HG02623 (cell line): ENCODE measurements at regions not wholly inside any gene's neighbourhood (a gene's known extent, or its start where the extent isn't known, plus 50 kb on each side); places are given as distances from the start of the nearest gene placed in this dataset.

Experiments used
- ATAC-seq: cut with Tn5 transposase; IDR thresholded peaks from one replicate; pipeline ENCODE4 v1.9.1; 2021; ENCODE audit warnings: moderate library complexity; ENCODE audit not compliant: unreplicated experiment

DNA sequence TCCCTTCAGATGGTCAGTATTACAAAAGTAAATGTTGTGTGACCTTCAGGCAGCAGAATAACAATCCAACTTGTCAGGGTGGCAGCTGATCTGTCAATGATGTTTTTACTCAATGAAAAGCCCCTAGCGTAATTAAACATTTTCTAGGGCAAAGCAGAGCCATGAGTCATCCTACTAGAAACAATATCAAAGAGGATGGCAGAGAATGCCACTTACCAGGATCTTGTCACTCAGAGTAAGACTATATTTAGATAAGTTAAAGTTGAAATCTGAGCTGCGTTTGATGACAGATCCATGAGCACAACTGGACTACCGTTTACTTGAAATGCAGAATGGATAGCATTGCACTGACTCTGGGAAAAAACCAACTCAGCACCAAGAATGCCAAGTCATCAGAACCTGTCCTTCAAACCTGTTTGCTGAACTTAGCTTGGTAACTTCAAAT is 612.6 kb upstream of the ACVR2A start:
- ATAC-seq: no peak

DNA sequence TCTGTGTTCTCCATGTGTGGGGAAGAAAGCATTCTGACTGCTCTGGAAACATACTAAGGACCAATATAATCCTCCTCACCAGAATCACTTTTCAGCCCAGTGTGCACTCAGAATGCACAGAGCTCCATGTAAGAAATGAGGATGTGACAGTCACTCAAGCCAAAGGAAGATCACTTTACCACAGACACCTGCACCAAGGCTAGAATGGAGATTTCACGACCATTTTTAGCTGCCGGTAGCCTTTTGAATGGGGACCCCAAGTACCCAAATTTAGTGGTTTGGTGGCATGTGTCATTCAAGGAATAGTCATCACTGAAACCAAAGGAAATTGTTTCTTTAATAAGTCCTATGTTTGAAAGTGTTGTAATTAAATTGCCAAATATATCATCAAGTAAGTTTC is 613.2 kb upstream of the ACVR2A start:
- peak; percentile 80 for ATAC-seq

DNA sequence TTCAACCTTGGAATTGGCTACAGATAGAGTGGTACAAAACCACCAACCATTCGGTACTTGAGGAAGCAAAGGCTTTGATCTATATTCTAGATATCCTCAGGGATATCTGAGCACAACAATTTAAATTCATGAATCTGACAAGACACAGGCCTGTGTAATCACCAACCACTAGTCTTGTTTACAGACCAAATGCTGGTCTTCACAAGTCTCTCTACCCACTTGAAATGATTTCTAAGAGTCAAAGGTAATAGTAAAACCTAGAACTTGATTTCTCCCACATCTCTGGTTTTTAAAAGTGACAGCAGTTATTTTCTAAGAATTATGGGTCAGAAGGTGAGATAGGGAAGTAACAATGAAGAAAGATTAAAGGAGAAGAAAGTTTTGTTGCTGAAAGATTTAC is 613.7 kb upstream of the ACVR2A start:
- ATAC-seq: no peak

DNA sequence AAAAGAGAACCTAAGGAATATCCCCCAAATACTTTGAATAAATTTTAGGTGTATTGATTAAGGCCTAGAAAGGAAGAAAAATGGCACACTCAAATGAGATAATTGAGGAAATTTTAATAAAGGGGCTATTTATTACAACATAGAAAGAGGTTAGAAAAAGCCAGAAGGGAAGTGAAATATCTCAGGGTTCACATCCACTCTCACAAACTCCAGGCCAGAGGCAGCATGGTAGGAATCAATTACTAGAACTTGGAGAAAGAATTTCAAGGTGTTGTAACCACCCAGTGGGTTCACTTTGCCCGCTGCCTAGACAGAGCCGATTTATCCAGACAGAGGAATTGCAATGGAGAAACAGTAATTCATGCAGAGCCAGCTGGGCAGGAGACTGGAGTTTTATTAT is 617.5 kb upstream of the ACVR2A start:
- no peak for ATAC-seq

DNA sequence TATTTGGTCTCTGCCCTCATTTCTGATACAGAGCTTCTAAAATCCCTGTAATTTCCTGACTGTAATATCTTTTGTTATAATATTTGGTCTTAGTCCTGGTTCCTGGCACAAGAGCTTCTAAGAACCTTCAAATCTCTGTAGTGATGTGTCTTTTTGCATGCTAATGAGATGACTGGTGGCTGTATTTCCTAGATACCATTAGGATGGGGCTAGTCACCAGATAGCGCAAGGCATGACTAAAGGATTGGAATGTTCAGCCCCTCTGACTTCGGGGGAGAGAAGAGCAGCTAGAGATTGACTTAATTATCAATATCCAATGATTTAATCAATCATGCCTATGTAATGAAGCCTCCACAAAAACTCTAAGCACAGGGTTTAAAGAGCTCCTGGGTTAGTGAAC is 620.8 kb upstream of the ACVR2A start:
- ATAC-seq: no peak

DNA sequence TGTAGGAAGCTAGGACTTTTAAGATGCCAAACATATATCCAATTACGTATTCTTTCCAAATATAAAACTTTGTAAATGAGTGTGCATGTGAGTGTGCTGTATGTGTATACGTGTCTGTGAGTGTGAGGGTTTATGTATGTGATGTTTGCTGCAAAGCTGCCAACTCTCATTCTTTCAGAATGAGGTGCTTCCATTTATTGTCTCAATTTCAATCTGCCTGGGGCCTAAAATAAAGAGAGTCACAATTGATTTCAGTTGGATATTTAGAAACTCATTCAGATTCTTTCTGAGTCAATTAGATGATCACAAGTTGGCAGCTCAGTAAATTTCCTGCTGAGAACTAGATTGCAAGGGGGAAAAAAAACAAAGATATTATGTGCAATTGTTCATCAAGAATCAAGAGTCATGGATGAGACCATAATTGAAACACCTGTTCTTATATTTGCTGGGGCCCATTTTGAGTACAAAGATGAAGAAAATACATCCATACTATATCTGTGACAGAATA is 621.2 kb upstream of the ACVR2A start:
- ATAC-seq: no peak

- ATAC-seq: peak; percentile 88
These were observed 621.7 kb upstream of the ACVR2A start for GRCh38 chr2:147223119-147223518.

GRCh38 chr2:147222506-147222905 is 622.3 kb upstream of the ACVR2A start:
- ATAC-seq: peak; percentile 49

- no peak for ATAC-seq
These were observed 629.9 kb upstream of the ACVR2A start for GRCh38 chr2:147214914-147215313.

- no peak for ATAC-seq
These were observed 633.3 kb upstream of the ACVR2A start for GRCh38 chr2:147211484-147211883.

GRCh38 chr2:147204102-147204501 is 640.7 kb upstream of the ACVR2A start:
- ATAC-seq: no peak

- no peak for ATAC-seq
These were observed 646.1 kb upstream of the ACVR2A start for GRCh38 chr2:147198651-147199171.

DNA sequence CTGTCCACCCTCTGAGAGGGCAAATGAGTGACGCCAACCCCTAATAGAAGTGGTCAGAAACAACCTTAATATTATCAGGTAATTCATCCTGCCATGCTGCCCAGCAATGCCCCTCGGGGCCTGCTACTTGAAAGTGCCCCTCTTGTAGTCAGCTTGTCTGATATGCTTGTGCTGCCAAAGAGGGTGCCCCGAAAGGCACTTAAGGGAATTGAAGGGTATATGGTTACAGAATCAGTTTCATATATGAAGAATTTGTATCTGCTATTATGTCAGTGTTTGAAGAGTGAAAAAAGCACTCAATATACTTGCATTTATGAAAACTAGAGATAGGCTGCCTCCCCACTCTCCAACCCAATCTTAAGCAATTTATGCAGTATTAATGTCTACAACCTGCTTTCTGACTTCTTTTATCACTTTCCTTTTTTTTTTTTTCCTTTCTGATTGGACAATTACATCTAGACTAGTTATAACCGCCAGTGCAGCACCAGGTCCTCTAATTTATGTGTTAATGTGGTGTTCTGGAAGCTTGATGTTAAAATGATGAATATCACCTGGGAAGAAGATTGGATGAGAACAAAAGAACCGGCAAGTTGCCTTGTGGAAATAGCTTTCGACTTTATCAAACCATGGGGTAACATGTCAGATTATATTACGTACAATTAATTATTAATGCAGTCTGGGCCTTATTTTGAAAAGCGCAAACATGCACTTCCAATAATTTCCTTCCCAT is 646.9 kb upstream of the ACVR2A start:
- ATAC-seq: no peak

GRCh38 chr2:147182260-147182659 is 662.6 kb upstream of the ACVR2A start:
- ATAC-seq: peak; percentile 77

DNA sequence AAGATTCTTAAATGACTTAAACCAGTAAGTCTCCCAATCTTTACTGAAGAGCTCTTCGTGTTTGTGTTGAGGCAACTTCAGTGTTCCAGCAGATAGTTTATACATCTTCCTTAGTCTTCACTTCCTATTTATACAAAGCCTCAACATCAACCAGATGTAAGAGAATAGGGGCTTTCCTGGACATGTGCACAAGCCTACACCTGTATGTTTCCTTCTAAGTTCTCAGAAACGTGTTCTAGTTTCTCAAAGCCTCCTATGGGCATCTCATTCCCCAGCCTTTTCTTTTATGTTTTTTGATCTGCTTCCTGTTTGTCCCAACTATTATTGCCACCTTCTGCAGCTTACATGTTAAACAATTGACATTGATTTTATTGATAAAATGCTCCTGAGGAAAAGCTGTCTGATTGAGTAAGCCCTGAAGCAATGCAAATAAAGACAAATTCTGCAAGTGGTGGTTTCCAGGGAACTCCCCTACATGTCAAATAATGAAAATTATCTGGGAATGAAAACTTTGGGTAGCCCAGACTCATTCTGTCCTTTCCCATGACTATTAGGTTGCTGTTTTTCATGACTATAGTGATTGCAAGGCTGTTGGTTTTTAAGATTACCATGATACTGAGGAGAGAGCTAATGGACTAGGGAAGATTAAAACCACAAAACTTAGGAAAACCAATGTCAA is 663.3 kb upstream of the ACVR2A start:
- ATAC-seq: peak; percentile 75

GRCh38 chr2:147177071-147177857 is 667.6 kb upstream of the ACVR2A start:
- ATAC-seq: no peak

DNA sequence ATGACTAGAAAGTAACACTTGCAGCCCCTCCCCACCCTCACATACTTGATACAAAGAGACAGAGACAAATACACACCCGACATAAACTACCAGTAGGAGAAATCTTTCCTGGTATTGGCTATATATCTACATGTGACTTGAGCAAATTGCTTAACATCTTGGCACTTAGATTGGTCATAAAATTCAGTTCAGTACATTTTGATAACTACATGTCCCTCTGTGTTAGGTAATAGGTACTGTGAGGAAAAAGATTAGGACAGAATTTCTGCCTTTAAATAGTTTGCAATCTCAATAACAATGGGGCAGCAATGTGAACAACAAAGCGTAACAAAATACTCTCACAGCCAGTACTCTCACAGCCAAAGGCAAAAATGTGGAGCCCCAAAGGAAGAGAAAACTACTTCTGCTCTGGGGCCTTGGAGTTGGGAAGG is 670.0 kb upstream of the ACVR2A start:
- no peak for ATAC-seq

DNA sequence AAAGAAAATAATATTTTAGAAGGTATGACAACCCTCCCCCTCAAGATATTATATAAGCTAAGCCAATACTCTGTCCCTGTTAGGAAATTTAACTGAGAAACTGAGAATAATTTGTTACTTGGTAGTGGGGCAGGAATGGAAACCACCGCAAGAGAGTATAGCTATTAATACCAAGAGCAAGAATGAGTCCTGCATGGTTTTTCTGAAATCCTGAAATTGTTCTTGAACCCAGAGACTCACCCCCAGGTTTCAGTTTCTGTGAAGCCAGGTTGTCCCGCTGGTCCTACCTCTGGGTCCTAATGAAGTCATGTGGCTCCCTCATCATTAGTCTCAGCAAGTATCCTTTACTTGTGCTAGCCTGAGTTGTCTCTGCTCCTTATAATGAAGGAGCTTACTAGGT is 671.0 kb upstream of the ACVR2A start:
- no peak for ATAC-seq

- ATAC-seq: no peak
These were observed 671.6 kb upstream of the ACVR2A start for GRCh38 chr2:147173189-147173581.

DNA sequence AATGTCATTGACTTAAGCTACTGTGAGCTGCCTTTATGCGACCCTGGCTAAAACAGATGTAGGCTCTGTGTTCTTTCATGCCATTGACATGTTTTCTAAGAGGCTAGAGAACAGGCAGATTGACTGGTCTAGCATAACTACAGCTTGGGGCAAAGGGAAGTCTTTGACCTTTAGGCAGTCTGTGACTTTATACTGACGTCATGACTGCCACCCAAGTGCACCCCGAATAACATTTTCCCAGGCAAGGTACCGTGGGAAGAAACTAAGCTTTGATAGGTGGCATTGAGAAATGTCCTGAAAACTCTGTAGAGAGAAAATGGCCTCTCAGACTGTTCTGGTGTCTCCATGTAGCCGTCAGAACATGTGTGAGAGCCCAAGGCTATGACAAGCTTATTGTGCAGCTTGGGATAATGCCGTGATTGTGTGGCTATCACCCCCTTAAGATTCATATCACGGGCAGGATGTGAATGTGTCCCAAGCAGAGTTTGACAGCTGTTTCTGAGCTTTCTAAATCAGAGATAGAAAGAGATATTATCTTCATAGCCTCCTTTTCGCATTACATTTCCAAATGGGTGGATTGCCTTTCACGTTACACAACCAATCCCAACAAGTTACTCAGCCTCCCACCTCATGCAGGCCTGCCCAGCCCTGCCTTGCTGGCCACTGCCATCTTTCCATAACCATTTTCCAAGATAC is 672.2 kb upstream of the ACVR2A start:
- no peak for ATAC-seq

DNA sequence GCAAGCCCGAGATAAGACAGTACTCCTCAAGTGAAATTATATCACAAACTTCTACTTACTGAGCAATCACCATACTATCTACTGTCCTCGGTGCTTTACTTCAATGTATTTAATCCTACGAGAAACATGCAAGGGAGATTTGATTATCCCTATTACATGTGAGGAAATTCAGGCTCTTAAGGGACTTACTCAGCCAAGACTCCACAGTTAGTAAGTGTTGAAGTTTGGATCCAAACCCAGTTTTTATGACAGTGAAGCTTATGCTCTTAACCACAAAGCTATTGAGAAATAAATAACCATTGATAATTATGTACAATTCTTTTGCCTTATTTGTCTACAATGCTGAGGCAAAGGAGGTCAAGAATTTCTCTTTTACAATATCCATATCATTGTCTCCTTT is 672.9 kb upstream of the ACVR2A start:
- ATAC-seq: no peak
